ENCODE measurements at regions not wholly inside any gene's neighbourhood (a gene's known extent, or its start where the extent isn't known, plus 50 kb on each side); places are given as distances from the start of the nearest gene placed in this dataset.

DNA sequence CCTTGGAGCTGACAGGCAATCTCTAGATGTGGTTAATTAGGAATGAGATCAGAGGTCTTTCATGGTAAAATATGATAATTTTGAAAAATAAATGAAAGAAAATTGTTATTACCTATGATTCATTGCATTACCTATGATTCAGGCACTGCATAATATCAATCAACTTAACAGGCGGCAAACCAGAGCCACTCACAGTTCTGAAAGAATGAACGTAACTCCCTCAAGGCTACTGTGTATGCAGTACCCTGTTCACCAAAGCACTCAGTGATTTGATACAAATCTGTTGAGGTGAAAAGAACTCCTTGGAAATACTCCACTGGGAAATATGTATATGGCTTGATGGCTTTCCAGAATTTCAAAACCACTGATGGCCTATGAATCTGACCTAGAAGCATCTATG, 398.9 kb downstream of the ACTL7B start:
- no TSS peak for BruUV-seq (replicated peaks)
- ChIA-PET POLR2A (interaction anchor here (1.2 to 2.0 kb wide), 3 partner anchors 9 to 15 kb away, joined by 3 to 7 read pairs (median 6); no protein-coding TSS in a partner anchor), CTCF (interaction anchor here (0.6 to 0.9 kb wide), 4 partner anchors 15 to 929 kb away, joined by 3 read pairs; no protein-coding TSS in a partner anchor)
- H3K9me3 Mint-ChIP-seq (ENCODE audit: unreplicated experiment) = no peaks in the 10 kb centered on the region
- H3K27me3 Mint-ChIP-seq (ENCODE audit: insufficient read depth, unreplicated experiment) = no peaks in the 10 kb centered on the region
- no peak overlapping the region for H3K27ac Mint-ChIP-seq (ENCODE audit: low read depth, unreplicated experiment)
- peaks cover 6% of the 10 kb centered on the region for H3K4me1 Mint-ChIP-seq (ENCODE audit: insufficient read depth, unreplicated experiment)
- TF ChIP-seq, protein P1, sequence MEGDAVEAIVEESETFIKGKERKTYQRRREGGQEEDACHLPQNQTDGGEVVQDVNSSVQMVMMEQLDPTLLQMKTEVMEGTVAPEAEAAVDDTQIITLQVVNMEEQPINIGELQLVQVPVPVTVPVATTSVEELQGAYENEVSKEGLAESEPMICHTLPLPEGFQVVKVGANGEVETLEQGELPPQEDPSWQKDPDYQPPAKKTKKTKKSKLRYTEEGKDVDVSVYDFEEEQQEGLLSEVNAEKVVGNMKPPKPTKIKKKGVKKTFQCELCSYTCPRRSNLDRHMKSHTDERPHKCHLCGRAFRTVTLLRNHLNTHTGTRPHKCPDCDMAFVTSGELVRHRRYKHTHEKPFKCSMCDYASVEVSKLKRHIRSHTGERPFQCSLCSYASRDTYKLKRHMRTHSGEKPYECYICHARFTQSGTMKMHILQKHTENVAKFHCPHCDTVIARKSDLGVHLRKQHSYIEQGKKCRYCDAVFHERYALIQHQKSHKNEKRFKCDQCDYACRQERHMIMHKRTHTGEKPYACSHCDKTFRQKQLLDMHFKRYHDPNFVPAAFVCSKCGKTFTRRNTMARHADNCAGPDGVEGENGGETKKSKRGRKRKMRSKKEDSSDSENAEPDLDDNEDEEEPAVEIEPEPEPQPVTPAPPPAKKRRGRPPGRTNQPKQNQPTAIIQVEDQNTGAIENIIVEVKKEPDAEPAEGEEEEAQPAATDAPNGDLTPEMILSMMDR (IDR thresholded peaks at IDR 0.05; ENCODE audit: unreplicated experiment) = no peak
- intact Hi-C loops (cut with micrococcal nuclease) = no loop called here
- H3K36me3 Mint-ChIP-seq (ENCODE audit: insufficient read depth, unreplicated experiment) = no peaks in the 10 kb centered on the region
- DNase-seq (ENCODE audit: unreplicated experiment) = no peak
- H3K4me3 Mint-ChIP-seq (ENCODE audit: unreplicated experiment) = no peak overlapping the region

DNA sequence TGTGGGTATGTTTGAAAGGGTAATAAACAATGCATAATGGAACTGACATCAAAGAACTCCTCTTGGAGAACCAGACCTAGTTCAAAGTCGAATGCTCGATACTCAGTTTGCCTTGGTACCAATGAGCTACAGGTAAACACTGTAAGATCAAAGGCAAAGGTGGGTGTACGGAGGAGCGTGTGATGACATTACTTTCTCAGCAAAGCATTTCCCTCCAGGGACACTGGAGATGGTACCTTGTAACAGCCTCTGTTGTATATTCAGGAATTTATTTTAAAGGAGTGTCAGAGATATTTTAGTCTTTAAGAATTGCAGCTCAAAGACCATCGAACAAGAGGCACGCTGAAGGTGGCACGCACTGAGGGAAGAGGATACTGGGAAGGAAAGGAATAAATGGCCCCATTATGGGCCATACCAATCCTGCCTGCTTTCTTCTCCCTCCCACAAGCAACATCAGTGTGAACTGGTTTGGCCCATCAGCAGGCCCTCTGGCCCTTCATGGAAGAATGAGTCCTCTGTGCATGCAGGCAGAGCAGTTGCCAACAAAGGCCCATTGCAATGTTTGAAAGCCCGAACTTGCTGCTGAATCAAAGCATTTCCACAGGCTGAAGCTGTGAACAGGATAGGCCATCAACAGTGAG, 410.2 kb downstream of the ACTL7B start:
- ChIA-PET CTCF (interaction anchor here (0.6 to 2.0 kb wide), 7 partner anchors 12 to 703 kb away, joined by 3 to 6 read pairs (median 3); no protein-coding TSS in a partner anchor), POLR2A (interaction anchor here (0.6 to 3.0 kb wide), 6 partner anchors 11 to 122 kb away, joined by 3 to 22 read pairs (median 10); no protein-coding TSS in a partner anchor)
- Mint-ChIP-seq H3K27me3 (ENCODE audit: insufficient read depth, unreplicated experiment) (no peaks in the 10 kb centered on the region), H3K9me3 (ENCODE audit: unreplicated experiment) (no peaks in the 10 kb centered on the region), H3K36me3 (ENCODE audit: insufficient read depth, unreplicated experiment) (no peaks in the 10 kb centered on the region), H3K27ac (ENCODE audit: low read depth, unreplicated experiment) (peak overlapping the region; percentile 63), H3K4me1 (ENCODE audit: insufficient read depth, unreplicated experiment) (peaks cover 32% of the 10 kb centered on the region), H3K4me3 (ENCODE audit: unreplicated experiment) (no peak overlapping the region)
- TF ChIP-seq, protein P1 (IDR thresholded peaks at IDR 0.05; ENCODE audit: unreplicated experiment) = no peak
- DNase-seq (ENCODE audit: unreplicated experiment) = no peak
- intact Hi-C loops (cut with micrococcal nuclease) = no loop called here
- BruUV-seq (replicated peaks) = no TSS peak

DNA sequence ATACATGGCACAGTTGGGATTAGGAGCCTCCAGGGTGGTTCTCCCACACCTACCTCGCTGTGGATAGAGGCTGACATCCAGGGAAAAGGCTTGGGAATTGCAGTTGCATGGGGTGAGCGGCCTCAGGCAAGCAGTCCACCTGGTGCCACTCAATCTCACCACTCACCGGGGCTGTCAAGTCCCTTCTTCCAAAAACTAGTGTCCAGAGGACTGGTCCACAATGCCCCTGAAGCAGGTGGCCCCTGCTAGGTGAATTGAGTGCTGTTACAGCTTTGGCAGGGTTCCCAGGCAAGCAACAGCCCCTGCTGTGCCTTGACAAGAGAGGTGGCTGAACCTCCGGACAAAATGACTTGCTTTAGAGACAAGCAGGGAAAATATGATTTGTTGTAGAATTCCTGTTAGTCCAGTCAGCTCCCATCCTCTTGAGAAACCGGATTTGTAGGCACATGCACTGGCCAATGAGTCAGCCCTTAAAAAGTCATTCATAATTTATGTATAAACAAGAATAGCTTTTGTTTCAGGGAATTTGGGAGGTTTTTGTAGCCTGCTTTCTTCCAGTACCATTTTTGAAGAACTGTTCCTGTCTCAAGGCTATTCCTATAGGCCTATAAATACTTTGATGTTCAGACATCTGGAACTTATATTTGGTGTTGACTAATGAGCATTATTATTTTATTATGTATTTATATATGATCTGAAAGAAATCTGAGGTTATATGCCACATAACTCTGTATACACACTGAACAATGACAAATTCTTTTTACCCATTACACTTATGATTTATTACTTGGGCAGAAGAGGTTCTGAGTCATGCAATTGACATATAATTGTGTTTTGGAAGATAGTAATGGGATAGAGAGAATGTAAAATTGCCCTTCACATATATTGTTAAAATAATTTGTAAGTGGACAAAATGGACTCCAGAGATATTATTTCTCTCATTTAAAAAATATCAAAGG, 411.1 kb downstream of the ACTL7B start:
- Mint-ChIP-seq H3K27me3 (ENCODE audit: insufficient read depth, unreplicated experiment) (no peaks in the 10 kb centered on the region), H3K4me1 (ENCODE audit: insufficient read depth, unreplicated experiment) (peaks cover 40% of the 10 kb centered on the region), H3K9me3 (ENCODE audit: unreplicated experiment) (no peaks in the 10 kb centered on the region), H3K36me3 (ENCODE audit: insufficient read depth, unreplicated experiment) (no peaks in the 10 kb centered on the region), H3K27ac (ENCODE audit: low read depth, unreplicated experiment) (peak overlapping the region; percentile 63), H3K4me3 (ENCODE audit: unreplicated experiment) (peak overlapping the region; percentile 62)
- ChIA-PET CTCF (interaction anchor here (0.5 to 2.0 kb wide), 10 partner anchors 24 to 957 kb away, joined by 3 to 6 read pairs (median 3); no protein-coding TSS in a partner anchor), POLR2A (interaction anchor here (0.6 to 3.0 kb wide), 17 partner anchors 10 to 1005 kb away, joined by 3 to 22 read pairs (median 4); partner anchors contain the start of gene KLF4)
- DNase-seq (ENCODE audit: unreplicated experiment) = peak; percentile 88
- intact Hi-C loops (cut with micrococcal nuclease) = loop anchor here (1.0 kb wide), 2 partner anchors 29 to 118 kb away; no protein-coding TSS in a partner anchor
- BruUV-seq (replicated peaks) = no TSS peak
- TF ChIP-seq, protein P1 (IDR thresholded peaks at IDR 0.05; ENCODE audit: unreplicated experiment) = no peak
